CD4-positive, alpha-beta T cell treated with Interleukin-1 beta for 1 hour (primary cell): ENCODE measurements at regions not wholly inside any gene's neighbourhood (a gene's known extent, or its start where the extent isn't known, plus 50 kb on each side); places are given as distances from the start of the nearest gene placed in this dataset.

Experiments
- DNase-seq, 2 donors: peaks; one replicate each; pipeline ENCODE4 v3.0.0-alpha.2; 2020 to 2022

DNA sequence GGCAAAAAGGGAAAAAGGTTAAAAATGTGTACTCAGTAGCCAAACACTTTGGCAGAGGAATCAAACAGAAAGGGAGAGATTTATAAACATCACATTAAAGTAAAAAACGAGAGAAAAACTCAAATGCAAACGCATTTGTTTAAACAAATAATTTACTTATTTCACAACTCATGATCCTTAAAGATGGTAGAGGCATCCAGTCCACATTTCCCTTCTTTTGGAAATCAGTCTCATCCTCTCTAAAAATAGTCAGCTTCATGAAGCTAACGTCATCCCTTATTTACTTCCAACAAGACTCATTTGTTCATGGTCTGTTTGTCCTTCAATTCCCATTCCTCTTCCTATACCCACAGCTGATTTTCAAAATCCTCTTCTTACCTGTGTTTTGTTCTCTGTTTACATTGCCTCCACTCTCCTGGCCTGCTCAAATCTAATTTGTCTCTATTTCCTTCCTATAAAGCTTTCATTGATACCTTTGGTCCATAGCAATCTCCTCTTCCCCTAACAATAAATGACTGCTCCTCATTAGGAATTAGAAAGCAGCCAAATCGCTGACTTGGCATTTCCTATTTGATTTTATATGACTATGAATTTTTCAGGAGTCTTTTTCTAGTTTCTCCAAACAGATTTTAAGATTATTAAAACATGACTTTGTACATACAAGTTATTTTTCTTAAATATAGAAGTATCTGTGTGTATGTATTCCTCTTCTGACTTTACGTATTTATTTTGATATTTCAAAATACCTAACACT, 805.3 kb downstream of the TLE1 start:
- no peak for DNase-seq

DNA sequence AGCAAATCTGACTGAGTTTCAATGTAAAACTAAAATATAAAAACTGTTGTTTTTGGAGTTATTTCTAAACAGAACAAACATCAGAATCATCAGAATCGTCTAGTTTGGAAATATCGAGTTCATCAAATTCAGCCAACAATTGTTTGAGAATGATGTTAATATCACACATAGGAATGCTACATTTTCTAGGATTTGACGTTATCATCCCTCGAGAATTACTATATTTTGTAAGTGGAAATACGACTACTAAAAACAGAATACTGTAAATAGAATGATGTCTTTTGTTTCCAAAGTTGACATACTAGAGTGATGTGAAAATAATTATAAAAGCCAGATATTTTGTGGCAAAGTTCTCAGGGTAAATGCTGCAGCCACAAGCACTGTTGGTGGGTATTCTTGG, 805.9 kb downstream of the TLE1 start:
- DNase-seq, result no peak

DNA sequence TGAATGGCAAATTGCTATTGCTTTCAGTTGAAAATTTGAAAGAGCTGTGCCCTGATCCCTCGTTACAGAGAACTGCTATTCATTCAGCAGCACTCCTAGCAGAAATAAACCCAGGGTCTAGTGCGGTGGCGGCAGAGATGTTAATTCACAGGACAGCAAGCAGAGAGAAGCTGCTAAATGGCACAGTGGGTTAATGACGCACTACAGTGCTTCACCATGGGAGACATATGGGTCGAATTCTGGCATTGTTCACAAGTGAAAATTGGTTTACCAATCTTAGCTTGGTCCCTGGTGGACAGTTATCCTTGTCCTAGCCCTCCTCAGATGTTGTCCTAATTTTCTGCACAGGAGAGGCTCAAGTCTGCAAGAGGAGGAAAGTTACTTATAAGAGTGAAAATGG, 807.4 kb downstream of the TLE1 start:
- DNase-seq, result no peak

DNA sequence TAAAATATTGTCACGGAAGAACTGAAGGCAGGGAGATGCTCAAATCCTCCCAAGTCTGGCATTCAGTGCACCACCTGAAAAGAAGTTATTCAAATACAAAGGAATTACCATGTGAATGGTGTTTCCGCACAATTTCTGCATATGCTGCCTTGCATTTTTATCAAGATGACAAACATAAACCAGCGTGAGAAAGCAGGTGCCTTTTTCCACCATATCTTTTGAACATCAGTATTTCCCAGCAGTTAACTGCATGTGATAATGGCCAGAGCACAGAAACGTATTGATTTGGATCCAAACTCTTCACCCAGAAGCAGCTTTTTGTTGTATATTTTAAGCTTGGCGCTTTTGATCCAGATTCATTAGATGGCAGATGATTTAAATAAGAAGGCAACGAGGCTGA, 808.0 kb downstream of the TLE1 start:
- no peak for DNase-seq

DNA sequence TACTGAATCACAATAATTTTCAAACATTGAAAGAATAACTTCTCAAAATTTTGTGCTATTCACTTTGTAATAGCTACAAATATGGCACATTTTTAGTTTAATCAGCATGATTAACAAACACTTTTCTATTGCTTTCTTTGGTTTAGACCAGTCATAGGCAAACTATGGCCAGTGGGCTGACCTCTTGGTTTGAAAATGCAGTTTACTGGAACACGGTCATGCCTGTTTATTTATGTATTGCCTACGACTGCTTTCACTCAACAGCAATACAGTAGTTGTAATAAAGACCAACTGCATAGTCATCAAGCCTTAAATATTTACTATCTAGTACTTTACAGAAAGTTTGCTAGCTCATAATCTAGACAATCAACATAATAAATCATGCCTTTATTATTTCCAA, 810.8 kb downstream of the TLE1 start:
- DNase-seq, result no peak

DNA sequence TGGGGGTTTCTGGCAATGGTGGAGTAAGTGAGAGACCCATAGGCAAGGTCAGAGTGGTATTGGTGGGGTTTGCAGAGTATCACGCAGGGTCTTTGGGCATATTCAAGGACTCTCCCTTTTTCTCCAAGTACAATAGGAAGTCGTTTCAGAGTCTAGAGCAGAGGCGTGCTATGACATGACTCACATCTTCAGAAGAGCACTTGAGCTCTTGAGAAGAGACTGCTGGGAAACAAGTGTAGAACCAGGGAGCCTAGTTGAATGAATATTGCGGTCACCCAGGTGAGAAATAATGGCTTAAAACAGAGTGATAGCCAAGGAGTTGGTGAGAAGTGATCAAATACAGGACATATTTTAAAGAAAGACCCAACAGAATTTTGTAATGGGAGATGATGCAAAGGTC, 813.4 kb downstream of the TLE1 start:
- DNase-seq, result no peak

DNA sequence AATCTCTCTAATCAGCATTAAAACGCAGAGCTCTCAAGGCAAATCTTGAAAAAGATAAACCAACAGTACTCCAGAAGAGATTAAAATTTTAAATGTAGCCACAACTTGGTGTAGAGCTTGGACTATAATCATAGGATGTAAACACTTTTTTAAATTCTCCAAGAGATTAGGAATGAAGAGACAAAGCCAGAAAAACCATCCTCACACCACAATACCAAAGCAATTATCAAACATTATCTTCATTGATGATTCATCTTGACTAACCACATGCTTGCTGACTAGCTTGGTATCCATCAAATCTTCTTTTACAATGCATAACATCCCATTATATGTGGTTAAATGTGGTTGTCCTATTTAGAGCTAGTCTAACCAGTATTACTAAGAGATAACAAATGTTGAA, 815.1 kb downstream of the TLE1 start:
- DNase-seq, result no peak

DNA sequence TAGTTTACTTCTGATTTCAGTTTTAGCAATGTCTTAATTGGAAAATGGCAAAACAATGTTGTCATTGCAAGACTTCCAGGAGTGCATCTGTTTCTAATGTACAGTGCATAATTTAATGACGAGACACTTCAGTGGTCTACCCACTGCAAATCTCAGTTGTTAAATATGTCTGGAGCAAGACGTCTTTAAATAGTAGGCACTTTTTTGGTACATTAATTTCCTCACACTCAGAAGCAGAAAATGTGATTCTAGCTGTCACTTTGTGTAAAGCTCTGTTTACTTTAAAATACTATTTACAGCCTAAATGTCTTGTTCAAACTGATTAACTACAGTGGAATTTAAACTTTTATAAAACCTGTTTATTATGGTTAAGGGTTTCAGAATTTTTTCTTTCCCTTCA, 815.5 kb downstream of the TLE1 start:
- no peak for DNase-seq

DNA sequence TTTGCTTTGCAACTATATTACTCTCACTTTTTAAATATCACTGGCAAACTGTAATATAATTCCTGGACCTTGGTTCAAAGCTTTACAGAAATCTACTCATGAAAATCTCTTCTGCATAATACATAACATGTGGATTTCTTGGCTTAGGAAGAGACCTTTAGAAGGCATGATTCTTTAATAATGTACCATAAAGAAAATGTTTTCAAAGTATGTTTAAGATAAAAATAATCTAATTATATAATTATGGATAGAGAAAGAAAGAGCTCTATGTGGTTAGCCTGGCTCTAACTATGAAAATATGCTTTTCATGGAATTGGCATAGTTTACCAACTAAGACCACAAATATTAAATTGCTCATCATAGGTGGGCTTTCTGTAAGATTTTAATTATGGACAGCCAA, 817.8 kb downstream of the TLE1 start:
- no peak for DNase-seq

DNA sequence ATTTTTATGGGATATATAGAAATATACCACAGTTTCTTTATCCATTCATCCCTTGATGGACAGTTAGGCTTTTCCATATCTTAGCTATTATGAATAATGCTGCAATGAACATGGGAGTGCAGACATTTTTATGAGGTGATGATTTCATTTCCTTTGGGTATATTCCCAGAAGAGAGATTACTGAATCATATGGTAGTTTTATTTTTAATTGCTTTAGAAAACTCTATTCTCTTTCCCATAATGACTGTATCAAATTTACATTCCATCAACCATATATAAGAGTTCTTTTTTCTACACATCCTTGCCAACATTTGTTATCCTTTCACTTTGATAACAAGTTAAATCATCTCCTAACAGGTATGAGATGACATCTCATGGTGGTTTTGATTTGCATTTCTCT, 821.6 kb downstream of the TLE1 start:
- DNase-seq, result no peak

DNA sequence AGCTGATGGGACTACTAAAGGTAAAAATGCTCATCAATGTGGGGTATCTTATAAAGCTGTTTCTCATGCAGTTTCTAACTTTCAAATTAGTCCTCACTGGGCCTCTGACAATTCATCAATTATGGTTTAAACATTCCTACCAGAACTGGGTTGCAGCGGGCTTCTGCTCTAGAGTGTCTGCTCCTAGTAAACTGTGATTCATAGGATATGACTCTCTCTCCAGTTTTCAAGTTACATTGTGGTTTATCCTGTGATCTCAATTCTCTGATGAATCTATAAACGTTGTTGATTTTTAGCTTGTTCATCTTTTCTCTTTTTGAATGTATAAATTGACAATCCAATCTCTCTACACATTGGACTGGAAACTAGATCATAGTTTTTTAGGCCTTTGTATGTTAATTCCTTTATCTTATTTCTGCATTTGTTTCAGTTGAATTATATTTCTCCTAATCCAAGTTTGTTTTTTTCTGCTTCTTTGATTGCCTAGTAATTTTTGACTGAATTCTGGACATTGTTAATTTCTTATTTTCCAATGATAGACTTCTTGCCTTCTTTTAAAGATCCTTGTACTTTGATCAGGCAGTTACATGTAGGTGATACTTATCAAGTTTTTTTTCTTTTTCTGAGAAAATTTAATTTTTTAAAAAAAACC, 822.6 kb downstream of the TLE1 start:
- no peak for DNase-seq

DNA sequence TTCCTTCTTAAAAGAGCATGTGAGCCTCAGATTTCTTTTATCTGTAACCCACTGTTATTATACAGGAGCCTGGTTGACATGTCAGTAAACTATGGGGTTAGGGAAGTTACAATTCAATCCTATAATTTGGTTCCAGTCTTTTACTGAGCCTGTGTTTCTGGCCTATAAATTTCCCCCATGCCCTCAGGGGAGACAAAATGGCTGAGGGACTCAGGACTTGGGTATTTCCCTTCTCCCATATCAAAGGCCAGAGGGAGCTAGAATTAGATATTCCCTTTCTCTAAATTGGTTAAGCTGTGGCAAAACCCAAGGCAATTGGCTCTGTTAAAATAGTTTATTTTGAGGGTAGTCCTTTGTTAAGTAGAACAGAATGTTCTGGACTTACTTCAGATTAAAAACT, 823.2 kb downstream of the TLE1 start:
- no peak for DNase-seq

DNA sequence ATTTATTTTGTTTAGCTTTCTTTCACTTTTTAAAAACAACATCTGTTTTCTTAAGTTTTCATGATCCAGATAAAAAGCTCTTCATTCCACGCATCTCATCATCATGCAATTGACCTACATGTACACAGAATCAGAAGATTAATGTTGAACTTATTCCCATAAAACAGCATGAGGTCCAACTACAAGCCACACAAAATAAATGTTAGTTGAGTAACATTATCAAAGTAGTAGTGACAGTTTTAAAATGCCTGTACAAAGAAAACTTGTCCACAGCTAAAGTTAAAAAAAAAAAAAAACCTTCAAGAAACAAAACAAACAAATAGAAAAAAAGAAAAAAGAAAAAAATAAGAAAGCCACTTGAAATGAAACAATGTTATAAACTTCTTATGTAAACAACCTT, 846.3 kb downstream of the TLE1 start:
- no peak for DNase-seq

DNA sequence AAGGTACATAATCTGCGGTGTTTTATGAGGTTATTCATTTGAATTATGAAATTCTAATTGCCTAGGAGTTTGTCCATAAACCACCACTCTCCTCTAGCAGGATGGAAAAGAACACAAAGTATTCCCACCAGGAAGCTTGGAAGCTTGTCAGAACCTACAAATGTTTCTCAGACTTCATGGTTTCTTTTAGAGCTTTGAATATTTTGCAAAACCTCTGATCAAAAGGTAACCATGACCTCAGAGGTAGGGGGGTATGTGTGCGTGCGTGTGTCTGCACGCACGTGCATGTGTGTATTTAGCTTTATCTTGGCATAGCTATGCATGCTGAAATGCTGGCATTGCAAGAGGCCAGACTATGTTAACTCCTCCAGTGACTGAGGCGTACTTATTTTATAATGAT, 847.0 kb downstream of the TLE1 start:
- DNase-seq, result no peak

DNA sequence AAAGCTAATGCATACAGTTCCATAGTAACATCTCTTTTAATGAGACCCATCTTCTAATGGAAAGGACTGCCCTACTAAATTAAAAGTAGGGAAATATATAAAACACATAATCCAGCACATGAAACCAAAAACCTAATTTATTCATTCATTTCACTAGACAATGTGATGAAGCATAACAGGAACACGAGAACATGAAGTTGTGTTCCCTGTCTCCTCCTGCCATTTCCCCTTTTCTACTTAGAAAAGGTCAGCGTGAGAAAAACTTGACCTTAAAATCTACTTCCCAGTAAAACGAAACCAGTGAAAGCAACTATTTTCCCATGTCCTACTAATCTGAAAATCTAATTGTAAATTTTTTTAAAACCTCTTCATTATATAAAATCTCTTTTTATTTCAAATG, 847.5 kb downstream of the TLE1 start:
- DNase-seq, result no peak

DNA sequence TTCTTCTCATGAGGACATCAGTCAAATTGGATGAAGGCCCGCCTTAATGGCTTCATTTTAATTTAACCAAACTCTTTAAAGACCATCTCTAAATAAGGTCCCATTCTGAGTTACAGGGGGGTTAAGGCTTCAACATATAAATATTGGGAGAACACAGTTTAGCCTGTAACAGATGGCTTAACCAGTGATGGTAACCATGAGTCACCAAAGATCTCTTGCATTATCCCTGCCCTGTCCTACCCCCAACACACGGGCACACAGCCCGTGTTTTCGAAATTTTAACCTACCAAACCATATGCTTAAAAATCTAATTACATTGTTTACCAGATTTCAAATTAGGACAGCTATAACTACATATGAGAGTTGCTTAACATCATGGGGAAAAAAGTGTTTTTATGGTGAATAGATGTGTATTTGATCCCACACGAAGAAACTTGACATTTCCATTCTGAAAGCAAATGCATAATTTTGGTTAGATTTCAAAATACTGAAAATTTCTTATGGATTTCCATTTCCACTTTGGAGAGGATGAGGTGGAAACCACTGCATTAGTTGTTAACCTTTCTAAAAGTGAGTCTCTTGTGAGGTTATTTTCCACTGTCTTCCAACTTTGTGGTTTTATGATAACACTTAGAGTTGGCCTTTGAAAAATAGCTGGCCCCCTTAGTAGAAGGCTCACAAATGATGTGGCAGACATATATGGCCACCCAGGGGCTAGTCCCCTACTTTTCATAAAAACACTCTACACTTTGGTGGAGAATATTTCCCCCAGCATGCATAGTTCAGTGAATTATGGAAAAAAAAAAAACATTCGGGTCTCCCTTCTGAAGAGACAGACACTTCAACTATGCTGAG, 849.3 kb downstream of the TLE1 start:
- no peak for DNase-seq

DNA sequence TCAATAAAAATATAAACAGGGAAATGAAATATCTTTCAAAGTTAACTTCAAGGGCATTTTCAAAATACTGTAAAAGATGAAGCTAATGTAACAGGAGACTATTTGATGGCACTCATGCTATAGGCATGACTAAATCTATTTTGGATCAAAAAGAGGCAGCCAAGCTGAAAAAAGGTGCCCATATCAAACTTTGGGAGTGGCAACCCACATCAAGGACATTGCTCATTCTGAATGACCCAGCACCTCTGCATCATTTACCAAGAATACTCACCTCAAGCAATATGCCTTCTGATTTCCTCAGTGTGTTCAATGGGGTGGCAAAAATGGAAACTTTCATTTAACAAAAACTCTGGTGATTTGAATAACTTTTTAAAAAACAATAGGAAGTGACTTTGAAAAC, 853.3 kb downstream of the TLE1 start:
- no peak for DNase-seq

DNA sequence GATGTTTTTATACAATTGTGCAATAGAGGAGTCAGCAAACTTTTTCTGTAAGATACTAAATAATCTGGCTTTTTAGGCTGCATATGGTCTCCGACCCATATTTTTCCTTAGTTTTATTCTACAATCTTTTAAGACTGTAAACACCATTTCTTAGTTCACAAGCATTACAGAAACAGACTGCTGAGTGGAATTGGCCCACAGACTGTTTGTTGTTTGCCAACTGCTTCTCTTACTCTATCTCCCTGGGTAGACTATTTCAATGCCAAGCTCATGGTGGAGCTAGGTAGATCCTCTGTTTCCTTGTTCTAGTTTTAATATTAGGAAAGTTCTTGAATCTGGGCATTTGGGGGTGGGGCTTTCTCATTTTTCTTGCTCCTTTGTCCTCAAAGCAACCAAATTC, 857.6 kb downstream of the TLE1 start:
- no peak for DNase-seq

DNA sequence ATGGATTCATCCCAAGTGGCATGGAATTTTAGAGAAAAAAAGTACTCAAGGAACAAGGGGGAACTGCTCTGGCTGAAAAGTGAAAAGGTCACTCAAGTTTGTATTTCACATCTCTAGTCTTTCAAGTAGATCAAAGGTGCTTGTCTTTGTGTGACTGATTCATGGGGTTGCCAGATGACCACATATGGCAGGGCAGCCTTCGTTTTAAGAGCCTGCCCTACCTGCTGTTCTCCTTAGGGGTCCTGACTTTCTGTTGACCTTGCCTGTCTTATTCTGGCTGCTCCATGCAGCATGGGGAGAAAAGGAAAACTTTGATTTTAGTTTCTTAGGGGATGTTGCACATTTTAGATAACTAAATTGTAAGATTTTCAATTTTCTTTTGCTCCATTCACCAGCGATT, 877.7 kb downstream of the TLE1 start:
- no peak for DNase-seq

DNA sequence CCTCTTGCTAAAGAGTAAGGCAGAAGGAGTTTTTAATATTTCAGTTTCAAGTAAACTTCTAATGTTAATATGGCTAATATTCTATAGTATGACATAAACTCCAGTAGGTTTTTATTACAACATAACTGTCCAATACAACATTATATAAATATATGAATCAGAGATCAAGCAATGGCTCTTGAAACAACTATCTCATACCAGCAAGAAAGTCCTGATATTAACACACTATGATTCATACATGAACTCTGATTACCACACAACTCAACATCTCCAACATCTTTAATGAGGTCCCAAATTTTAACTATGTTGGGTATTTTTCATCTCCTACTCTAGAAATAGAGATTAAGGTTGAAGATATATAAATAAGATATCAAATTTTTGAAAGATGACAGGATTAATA, 878.3 kb downstream of the TLE1 start:
- no peak for DNase-seq

DNA sequence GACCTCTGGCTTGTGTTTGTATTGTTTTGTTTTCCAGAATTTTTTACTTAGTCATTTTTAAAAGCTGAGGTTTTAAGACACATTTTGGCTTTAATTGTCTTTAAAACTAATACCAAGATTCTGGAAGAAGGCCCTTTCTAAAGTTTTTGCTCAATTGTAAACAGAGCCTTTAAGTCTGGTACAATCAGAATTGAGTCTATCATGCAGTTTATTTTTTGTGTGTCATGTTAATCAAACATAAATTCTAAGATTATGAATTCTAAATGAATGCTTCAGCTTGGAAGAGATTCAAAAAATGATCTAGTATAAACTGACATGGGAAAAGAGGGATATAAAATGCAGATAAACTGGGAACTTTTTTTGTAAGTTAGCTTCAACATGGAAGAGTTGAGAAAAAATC, 882.7 kb downstream of the TLE1 start:
- no peak for DNase-seq

DNA sequence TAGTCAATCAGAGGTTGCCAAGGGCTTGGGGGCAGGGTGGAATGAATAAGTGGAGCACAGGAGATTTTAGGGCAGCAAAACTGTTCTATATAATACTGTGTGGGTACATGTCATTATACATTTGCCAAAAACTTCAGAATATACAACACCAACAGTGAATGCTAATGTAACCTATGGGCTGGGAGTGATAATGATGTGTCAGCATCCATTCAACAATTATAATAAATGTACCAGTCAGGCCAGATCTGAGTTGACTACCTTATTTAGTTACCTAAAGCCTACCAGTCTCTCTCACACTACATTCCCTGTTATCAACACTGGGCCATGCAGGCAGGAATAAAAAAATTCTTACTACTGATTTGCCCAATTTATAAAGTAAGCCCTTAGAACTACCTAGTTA, 884.5 kb downstream of the TLE1 start:
- DNase-seq, result no peak

DNA sequence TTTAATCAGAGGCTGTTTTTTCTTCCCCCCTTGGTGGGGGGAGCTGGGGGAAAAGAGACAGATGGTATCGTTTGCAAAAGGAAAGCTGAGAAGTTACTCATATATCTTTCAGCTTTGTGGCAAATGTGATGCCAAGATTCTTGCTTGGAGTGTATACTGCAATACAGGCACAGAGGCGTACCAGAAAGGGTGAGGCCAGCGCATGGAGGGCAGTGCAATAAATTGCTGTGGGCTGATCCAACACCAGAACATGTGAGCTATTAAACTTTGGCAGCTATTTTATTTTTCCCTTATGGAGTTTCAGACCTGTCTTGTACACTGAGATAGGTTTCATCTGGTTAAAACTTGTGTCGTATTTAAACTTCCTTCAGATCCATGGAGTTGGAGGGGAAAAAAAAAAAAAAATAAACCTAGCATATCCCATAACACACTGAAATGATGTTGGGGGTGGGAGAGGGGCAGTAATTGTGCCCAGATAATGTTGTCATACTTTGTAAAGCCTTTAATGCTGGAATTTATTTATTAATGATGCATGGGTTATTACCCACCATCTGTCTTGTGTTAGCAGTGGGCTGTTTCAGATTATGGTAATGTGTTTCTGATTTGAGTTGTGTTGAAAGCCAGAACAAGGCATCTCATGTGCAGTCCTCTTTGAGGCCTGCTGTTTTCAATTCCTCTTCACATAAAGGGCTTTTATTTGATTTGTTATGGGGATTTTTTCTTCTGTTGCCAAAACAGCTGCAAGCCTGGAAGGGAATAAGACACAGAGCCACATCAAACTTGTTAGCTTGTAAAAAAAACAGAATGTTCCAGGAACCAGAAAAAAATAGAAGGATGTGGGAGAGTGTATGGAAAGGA, 891.3 kb downstream of the TLE1 start:
- DNase-seq, result no peak
